HepG2 (cell line): ENCODE measurements at regions not wholly inside any gene's neighbourhood (a gene's known extent, or its start where the extent isn't known, plus 50 kb on each side); places are given as distances from the start of the nearest gene placed in this dataset.
A peak's percentile ranks its signal among the peaks of the same experiment; 100 is the strongest.

Experiments
- CBX1 ChIP-seq: IDR thresholded peaks from one replicate; pipeline ENCODE4 v1.6.1; 2016; ENCODE audit warnings: antibody characterized with exemption, low read depth
- ETV5 ChIP-seq: IDR thresholded peaks from 2 replicates; pipeline ENCODE4 v1.6.1; 2018; ENCODE audit warnings: missing biosample characterization, missing genetic modification reagents, inconsistent platforms, borderline replicate concordance
- GABPA ChIP-seq, 2 experiments: IDR thresholded peaks; 2 replicates each; pipeline ENCODE4 v1.6.1; 2011 to 2016; ENCODE audit warnings: low read depth in 2 of 2, low read length in 1 of 2, missing biosample characterization in 1 of 2, missing genetic modification characterization in 1 of 2
- HBP1 ChIP-seq: IDR thresholded peaks from 2 replicates; pipeline ENCODE4 v1.6.1; 2016; ENCODE audit warnings: low read depth, control low read depth
- HIC2 ChIP-seq: sonication (generic); formaldehyde crosslinking; IDR thresholded peaks from 2 replicates; pipeline ENCODE4 v1.9.0; 2022; ENCODE audit warnings: low read depth, missing genetic modification reagents
- KLF13 ChIP-seq: sonication (generic); formaldehyde crosslinking; IDR thresholded peaks from 2 replicates; pipeline ENCODE4 v1.4.0; 2020; ENCODE audit warnings: mild to moderate bottlenecking, missing genetic modification reagents
- PLSCR1 ChIP-seq: sonication (generic); formaldehyde crosslinking; IDR thresholded peaks from 2 replicates; pipeline ENCODE4 v1.5.0; 2020; ENCODE audit warnings: missing genetic modification reagents, mild to moderate bottlenecking, borderline replicate concordance
- SALL2 ChIP-seq: sonication (generic); formaldehyde crosslinking; IDR thresholded peaks from 2 replicates; pipeline ENCODE4 v1.8.1; 2023; ENCODE audit warnings: mild to moderate bottlenecking, missing genetic modification reagents, inconsistent platforms
- SAP130 ChIP-seq: IDR thresholded peaks from 2 replicates; pipeline ENCODE4 v1.6.1; 2016; ENCODE audit warnings: low read depth
- SIX4 ChIP-seq: sonication (generic); formaldehyde crosslinking; IDR thresholded peaks from 2 replicates; pipeline ENCODE4 v1.4.0; 2020; ENCODE audit warnings: missing genetic modification reagents
- SMARCC2 ChIP-seq: fragments of 450-650 bp; IDR thresholded peaks from 2 replicates; pipeline ENCODE4 v1.6.1; 2017; ENCODE audit warnings: antibody characterized with exemption, mild to moderate bottlenecking
- SNRNP70 ChIP-seq: fragments of 200-400 bp; formaldehyde crosslinking; IDR thresholded peaks from 2 replicates; pipeline ENCODE4 v1.6.1; 2017; ENCODE audit warnings: mild to moderate bottlenecking, low read depth, low read length, moderate library complexity
- SP140L ChIP-seq: sonication (generic); formaldehyde crosslinking; IDR thresholded peaks from 2 replicates; pipeline ENCODE4 v1.4.0; 2020; ENCODE audit warnings: missing genetic modification reagents, borderline replicate concordance
- ZFP36L1 ChIP-seq: sonication (generic); formaldehyde crosslinking; IDR thresholded peaks from 2 replicates; pipeline ENCODE4 v1.8.0; 2022; ENCODE audit warnings: mild to moderate bottlenecking, missing genetic modification reagents, moderate library complexity
- ZNF12 ChIP-seq: sonication (generic); formaldehyde crosslinking; IDR thresholded peaks from 2 replicates; pipeline ENCODE4 v1.5.0; 2020; ENCODE audit warnings: missing genetic modification reagents
- ZNF367 ChIP-seq: sonication (generic); formaldehyde crosslinking; IDR thresholded peaks from 2 replicates; pipeline ENCODE4 v1.4.0; 2020; ENCODE audit warnings: missing genetic modification reagents, borderline replicate concordance
- ZNF432 ChIP-seq: sonication (generic); formaldehyde crosslinking; IDR thresholded peaks from 2 replicates; pipeline ENCODE4 v1.5.0; 2020; ENCODE audit warnings: missing genetic modification reagents, mild to moderate bottlenecking, borderline replicate concordance
- ZNF605 ChIP-seq: sonication (generic); formaldehyde crosslinking; IDR thresholded peaks from 2 replicates; pipeline ENCODE4 v1.8.0; 2022; ENCODE audit warnings: mild to moderate bottlenecking, missing genetic modification reagents
- ZNF607 ChIP-seq: sonication (generic); formaldehyde crosslinking; IDR thresholded peaks from 2 replicates; pipeline ENCODE4 v1.5.1; 2020; ENCODE audit warnings: missing genetic modification reagents, mild to moderate bottlenecking, borderline replicate concordance
- ZNF672 ChIP-seq: sonication (generic); formaldehyde crosslinking; IDR thresholded peaks from 2 replicates; pipeline ENCODE4 v1.8.1; 2022; ENCODE audit warnings: missing genetic modification reagents
- ZNF770 ChIP-seq: sonication (generic); formaldehyde crosslinking; IDR thresholded peaks from 2 replicates; pipeline ENCODE4 v1.5.0; 2020; ENCODE audit warnings: mild to moderate bottlenecking, missing genetic modification reagents
- ZSCAN20 ChIP-seq: sonication (generic); formaldehyde crosslinking; IDR thresholded peaks from 2 replicates; pipeline ENCODE4 v1.4.0; 2020; ENCODE audit warnings: missing genetic modification reagents, mild to moderate bottlenecking, borderline replicate concordance

GRCh38 chr2:238596571-238597551 is 170.1 kb downstream of the ASB1 start (continued):
- TF ChIP-seq ZNF12 (CRISPR knock-in tag) (no peak), ZNF672 (CRISPR knock-in tag) (no peak), PLSCR1 (CRISPR knock-in tag) (no peak), SALL2 (no peak), ZFP36L1 (CRISPR knock-in tag) (no peak), SAP130 (peak; percentile 38; the same call in 1 of the 2 replicates), ZSCAN20 (CRISPR knock-in tag) (no peak), SNRNP70 (no peak), SIX4 (no peak), GABPA (IDR thresholded peaks at IDR 0.05; ENCODE audit: low read depth, low read length) (no peak), GABPA (CRISPR knock-in tag; IDR thresholded peaks at IDR 0.05; ENCODE audit: low read depth) (peak; percentile 36; the same call in 1 of the 2 replicates), ZNF607 (CRISPR knock-in tag) (no peak), ZNF432 (no peak), CBX1 (no peak), ZNF367 (CRISPR knock-in tag) (no peak), HBP1 (CRISPR knock-in tag) (no peak), SP140L (CRISPR knock-in tag) (no peak), SMARCC2 (no peak), ZNF770 (CRISPR knock-in tag) (no peak), HIC2 (CRISPR knock-in tag) (peak; percentile 41; the same call in 1 of the 2 replicates), KLF13 (no peak), ZNF605 (CRISPR knock-in tag) (no peak), ETV5 (CRISPR knock-in tag) (peak; percentile 52; the same call in 1 of the 2 replicates)
